ENCODE measurements at regions not wholly inside any gene's neighbourhood (a gene's known extent, or its start where the extent isn't known, plus 50 kb on each side); places are given as distances from the start of the nearest gene placed in this dataset.

- no peak overlapping the region for H3K9ac ChIP-seq (ENCODE audit: insufficient read depth, low read length)
- no peaks in the 10 kb centered on the region for H3K4me1 ChIP-seq (ENCODE audit: control insufficient read depth, extremely low read depth, insufficient read depth, low read length)
- H3K4me2 ChIP-seq (ENCODE audit: extremely low read depth, insufficient read depth, low read length): no peak overlapping the region
- H3K36me3 ChIP-seq (ENCODE audit: control insufficient read depth, insufficient read depth, low read length): no peaks in the 10 kb centered on the region
- no peaks in the 10 kb centered on the region for H4K20me1 ChIP-seq (ENCODE audit: control insufficient read depth, extremely low read depth, insufficient read depth, low read length)
- H3K27me3 ChIP-seq (ENCODE audit: control insufficient read depth, insufficient read depth, low read length): no peaks in the 10 kb centered on the region
- H3K27ac ChIP-seq (ENCODE audit: insufficient read depth, low read length): no peak overlapping the region
- no peaks in the 10 kb centered on the region for H3K9me3 ChIP-seq (ENCODE audit: control insufficient read depth, insufficient read depth, low read depth, low read length)
- no peak for TF ChIP-seq EZH2 (IDR thresholded peaks at IDR 0.05; ENCODE audit: low read length, missing control alignments)
- TF ChIP-seq, protein P1, sequence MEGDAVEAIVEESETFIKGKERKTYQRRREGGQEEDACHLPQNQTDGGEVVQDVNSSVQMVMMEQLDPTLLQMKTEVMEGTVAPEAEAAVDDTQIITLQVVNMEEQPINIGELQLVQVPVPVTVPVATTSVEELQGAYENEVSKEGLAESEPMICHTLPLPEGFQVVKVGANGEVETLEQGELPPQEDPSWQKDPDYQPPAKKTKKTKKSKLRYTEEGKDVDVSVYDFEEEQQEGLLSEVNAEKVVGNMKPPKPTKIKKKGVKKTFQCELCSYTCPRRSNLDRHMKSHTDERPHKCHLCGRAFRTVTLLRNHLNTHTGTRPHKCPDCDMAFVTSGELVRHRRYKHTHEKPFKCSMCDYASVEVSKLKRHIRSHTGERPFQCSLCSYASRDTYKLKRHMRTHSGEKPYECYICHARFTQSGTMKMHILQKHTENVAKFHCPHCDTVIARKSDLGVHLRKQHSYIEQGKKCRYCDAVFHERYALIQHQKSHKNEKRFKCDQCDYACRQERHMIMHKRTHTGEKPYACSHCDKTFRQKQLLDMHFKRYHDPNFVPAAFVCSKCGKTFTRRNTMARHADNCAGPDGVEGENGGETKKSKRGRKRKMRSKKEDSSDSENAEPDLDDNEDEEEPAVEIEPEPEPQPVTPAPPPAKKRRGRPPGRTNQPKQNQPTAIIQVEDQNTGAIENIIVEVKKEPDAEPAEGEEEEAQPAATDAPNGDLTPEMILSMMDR (conservative IDR thresholded peaks at IDR 0.05 in 1 of 2, IDR thresholded peaks at IDR 0.05 in 1 of 2; ENCODE audit: low read depth in 1 of 2, low read length in 2 of 2): no peak
- H3K4me3 ChIP-seq (replicated peaks in 1 of 4; ENCODE audit: control extremely low read depth in 1 of 4, insufficient read depth in 1 of 4, low read depth in 3 of 4, low read length in 4 of 4): no peak overlapping the region
- H2AFZ ChIP-seq (ENCODE audit: low read length): no peak overlapping the region
- H3K79me2 ChIP-seq (ENCODE audit: control insufficient read depth, insufficient read depth, low read length): no peaks in the 10 kb centered on the region
- DNase-seq (ENCODE audit: low read depth in 2 of 2): no peak
Measured at GRCh38 chr19:30785458-30786137, 413.4 kb downstream of the ZNF536 start.

GRCh38 chr19:30784850-30785457, 412.8 kb downstream of the ZNF536 start:
- Histone ChIP-seq H3K4me3 (replicated peaks in 1 of 4; ENCODE audit: control extremely low read depth in 1 of 4, insufficient read depth in 1 of 4, low read depth in 3 of 4, low read length in 4 of 4) (no peak overlapping the region), H3K4me1 (ENCODE audit: control insufficient read depth, extremely low read depth, insufficient read depth, low read length) (no peaks in the 10 kb centered on the region), H2AFZ (ENCODE audit: low read length) (no peak overlapping the region), H3K27me3 (ENCODE audit: control insufficient read depth, insufficient read depth, low read length) (no peaks in the 10 kb centered on the region), H4K20me1 (ENCODE audit: control insufficient read depth, extremely low read depth, insufficient read depth, low read length) (no peaks in the 10 kb centered on the region), H3K9me3 (ENCODE audit: control insufficient read depth, insufficient read depth, low read depth, low read length) (no peaks in the 10 kb centered on the region), H3K4me2 (ENCODE audit: extremely low read depth, insufficient read depth, low read length) (no peak overlapping the region), H3K9ac (ENCODE audit: insufficient read depth, low read length) (no peak overlapping the region), H3K79me2 (ENCODE audit: control insufficient read depth, insufficient read depth, low read length) (no peaks in the 10 kb centered on the region), H3K36me3 (ENCODE audit: control insufficient read depth, insufficient read depth, low read length) (no peaks in the 10 kb centered on the region), H3K27ac (ENCODE audit: insufficient read depth, low read length) (no peak overlapping the region)
- DNase-seq (ENCODE audit: low read depth in 2 of 2): peak in 1 of 2 donors; percentile 45
- TF ChIP-seq EZH2 (IDR thresholded peaks at IDR 0.05; ENCODE audit: low read length, missing control alignments): no peak
- TF ChIP-seq, protein P1 (conservative IDR thresholded peaks at IDR 0.05 in 1 of 2, IDR thresholded peaks at IDR 0.05 in 1 of 2; ENCODE audit: low read depth in 1 of 2, low read length in 2 of 2): peak; percentile 54 to 65

GRCh38 chr19:30783936-30784335, 411.8 kb downstream of the ZNF536 start:
- H4K20me1 ChIP-seq (ENCODE audit: control insufficient read depth, extremely low read depth, insufficient read depth, low read length): no peaks in the 10 kb centered on the region
- no peak overlapping the region for H3K9ac ChIP-seq (ENCODE audit: insufficient read depth, low read length)
- no peak overlapping the region for H3K4me2 ChIP-seq (ENCODE audit: extremely low read depth, insufficient read depth, low read length)
- DNase-seq (ENCODE audit: low read depth in 2 of 2): no peak
- no peaks in the 10 kb centered on the region for H3K4me1 ChIP-seq (ENCODE audit: control insufficient read depth, extremely low read depth, insufficient read depth, low read length)
- H3K27me3 ChIP-seq (ENCODE audit: control insufficient read depth, insufficient read depth, low read length): no peaks in the 10 kb centered on the region
- H3K27ac ChIP-seq (ENCODE audit: insufficient read depth, low read length): no peak overlapping the region
- H3K9me3 ChIP-seq (ENCODE audit: control insufficient read depth, insufficient read depth, low read depth, low read length): no peaks in the 10 kb centered on the region
- no peaks in the 10 kb centered on the region for H3K36me3 ChIP-seq (ENCODE audit: control insufficient read depth, insufficient read depth, low read length)
- H2AFZ ChIP-seq (ENCODE audit: low read length): no peak overlapping the region
- H3K79me2 ChIP-seq (ENCODE audit: control insufficient read depth, insufficient read depth, low read length): no peaks in the 10 kb centered on the region
- TF ChIP-seq EZH2 (IDR thresholded peaks at IDR 0.05; ENCODE audit: low read length, missing control alignments): no peak
- TF ChIP-seq, protein P1 (conservative IDR thresholded peaks at IDR 0.05 in 1 of 2, IDR thresholded peaks at IDR 0.05 in 1 of 2; ENCODE audit: low read depth in 1 of 2, low read length in 2 of 2): no peak
- no peak overlapping the region for H3K4me3 ChIP-seq (replicated peaks in 1 of 4; ENCODE audit: control extremely low read depth in 1 of 4, insufficient read depth in 1 of 4, low read depth in 3 of 4, low read length in 4 of 4)

Measured in fibroblast of lung (primary cell).